HG03103 (cell line): ENCODE measurements at regions not wholly inside any gene's neighbourhood (a gene's known extent, or its start where the extent isn't known, plus 50 kb on each side); places are given as distances from the start of the nearest gene placed in this dataset.

Source experiments
- ATAC-seq: cut with Tn5 transposase; IDR thresholded peaks from one replicate; pipeline ENCODE4 v1.9.1; 2021; ENCODE audit warnings: low read depth; ENCODE audit not compliant: unreplicated experiment

DNA sequence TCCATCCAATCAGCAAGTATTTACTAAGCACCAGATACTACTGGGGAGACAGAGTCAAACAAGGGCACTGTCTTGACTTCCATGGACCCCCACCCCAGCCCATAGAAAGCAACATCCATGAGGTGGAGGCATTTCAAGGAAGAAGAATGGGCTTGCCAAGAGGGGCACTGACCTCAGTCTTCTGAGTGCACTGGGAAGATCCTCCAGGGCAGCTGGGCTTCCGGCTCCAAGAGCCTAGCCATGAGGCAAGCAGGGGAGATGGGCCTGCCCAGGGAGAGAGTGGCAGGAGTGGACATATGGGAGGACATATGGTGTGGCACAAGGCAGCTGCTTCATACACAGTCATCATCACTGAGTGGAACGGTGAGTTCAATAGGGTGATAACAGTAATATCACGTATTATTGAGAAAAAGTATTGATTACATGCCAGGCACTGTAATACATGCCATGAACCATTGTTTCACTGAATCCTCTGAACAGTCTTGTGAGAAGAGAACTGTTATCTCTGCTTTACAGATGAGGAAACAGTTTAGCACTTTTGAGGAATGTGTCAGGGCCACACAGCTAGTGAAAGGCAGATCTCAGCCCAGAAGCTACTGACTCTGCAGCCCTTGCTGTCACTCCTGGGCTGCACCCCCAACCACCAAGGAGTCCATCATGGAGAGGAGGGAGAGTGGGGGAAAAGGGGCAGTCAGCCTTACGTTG, 331.7 kb upstream of the ZMIZ1 start:
- ATAC-seq, result no peak

DNA sequence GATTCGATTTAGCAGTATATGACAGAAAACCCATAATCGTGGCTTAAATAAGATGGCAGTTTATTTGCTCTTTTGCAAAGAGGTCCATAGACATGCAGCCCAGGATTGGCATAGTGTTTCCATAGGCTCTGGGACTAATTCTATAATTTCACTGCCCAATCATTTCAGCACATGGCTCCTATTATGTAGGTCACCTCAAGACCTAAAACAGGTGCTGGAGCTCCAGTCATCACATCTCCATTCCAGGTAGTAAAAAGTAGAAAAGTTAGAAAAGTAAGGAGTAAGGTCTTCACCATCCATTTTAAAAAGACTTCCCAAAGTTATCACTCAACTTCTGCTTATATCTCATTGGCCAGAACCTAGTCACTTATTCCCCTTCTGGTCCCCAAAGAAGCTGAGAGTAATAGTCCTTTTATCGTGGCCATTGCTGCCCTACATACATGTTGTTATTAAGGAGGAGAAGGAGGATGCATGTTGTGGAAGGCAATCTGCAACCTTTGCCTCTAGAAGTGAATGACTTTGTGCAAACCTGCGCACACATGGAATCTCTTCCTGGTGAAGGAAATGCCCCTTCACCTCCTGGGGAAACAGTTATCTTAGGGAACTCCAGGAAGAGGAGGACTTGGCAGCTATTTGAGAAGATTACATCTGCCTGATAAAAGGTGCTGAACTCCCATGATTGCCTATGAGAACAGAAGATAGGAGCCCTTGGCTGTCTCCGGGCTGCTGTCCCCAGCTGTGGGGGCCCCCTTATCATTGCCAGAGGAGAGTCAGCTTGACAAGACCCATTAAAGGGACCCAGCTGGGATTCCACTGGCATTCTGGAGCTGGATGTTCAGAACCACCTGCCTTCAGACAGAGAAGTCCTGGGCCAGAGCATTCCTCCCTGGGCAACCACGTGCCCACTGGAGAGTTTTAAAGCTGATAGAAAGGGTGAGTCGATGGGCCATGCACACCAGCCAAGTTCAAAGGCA, 330.6 kb upstream of the ZMIZ1 start:
- no peak for ATAC-seq

DNA sequence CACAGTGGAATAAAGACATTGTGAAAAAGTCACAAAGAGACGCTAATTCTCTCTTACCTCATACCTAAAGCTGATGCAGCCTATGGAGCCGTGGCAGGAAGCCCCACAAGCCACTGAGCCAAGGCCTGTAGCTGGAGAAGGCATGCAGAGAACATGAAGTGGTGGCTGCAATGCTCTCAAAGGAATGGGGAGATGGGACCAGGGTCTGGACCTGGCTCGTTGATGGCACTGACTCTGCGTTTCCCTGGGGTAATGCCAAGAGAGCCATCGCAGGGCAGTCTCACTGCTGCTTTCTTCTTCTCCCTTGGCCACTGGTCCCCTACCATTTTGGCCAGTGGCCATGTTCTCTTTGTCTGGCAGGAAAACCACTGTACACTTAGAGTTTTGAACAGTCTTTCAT, 329.9 kb upstream of the ZMIZ1 start:
- no peak for ATAC-seq

DNA sequence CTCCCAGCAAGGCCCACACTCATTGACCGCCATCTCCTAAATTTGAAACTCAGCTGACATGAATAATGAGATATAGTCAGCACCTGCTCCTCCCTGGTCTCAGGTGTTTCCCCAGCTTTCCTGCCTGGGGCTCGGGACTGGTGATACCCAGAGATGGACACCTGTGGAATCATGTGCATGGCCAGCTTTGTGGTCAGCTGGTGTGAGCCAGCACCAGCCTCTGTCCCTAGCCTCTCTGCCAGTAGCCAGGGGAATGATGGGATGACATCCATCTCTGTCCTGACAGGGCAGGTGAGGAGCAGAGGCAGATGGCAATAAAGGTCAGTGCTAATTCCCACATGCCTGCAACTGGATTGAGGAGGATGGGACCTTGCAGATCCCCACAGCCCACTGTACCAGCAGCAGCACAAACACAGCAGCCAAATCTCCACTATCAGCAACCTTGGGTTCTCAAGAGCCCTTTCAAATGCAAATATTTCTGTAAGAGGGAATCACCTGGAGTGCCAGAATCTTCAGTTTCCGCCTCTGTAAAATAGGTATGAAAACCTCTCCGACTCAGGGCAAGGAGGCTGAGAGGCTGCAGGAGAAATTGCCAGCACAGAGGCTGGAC, 329.2 kb upstream of the ZMIZ1 start:
- no peak for ATAC-seq

DNA sequence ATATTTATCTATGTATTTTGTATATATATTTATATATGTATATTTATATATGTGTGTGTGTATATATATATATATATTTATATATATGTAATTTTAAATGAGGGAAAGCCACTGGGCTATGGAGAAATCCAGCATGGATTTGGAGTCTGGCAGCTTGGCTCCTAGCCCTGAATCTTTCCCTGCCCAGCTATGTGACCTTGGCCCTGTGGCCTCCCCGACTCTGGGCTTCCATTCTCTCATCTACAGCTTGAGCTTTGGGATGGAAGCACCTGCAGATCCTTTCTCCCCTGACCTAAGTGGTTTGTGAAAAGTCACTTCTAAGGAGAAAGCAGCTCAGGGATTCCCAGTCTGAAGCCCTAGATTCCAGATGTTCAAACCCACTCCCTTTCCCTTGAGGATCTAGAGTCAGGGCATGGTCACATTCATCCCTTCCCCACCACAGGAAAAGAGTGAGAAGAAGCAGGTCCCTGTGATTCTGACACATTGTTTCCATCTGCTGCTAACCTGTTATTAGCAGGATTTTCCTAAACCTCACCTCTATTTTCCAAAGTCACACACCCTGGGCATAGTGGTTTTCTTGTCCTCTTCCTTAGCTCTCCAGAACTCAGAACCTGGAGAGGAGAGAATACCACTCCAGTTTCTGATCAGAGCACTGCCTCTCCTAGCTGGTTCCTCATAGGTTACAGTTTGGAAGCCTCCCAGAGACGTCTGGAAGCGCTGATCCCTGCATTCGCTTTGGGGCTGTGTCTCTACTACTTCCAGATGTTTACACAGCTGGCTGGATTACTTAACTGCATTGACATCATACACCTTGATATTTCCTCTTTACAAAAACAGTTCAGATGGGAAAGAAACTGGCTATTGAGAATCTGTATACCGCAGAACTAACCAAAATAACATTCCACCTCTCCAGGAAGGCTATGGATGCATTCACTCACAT, 327.5 kb upstream of the ZMIZ1 start:
- no peak for ATAC-seq

DNA sequence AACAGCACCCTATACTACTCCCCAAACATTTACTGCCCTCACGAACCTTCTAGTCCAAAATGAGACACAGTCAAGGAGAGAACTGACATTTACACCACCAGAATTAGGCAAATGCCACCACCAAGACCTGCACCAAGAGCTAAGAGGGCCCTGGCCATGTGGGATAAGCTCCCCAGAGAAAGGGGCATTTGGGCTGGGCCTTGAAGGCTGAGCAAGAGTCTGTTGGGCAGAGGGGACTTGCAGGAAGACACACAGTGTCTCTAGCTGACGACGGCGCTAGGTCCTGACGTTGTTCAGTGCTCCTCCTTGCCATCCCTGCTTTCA, 326.4 kb upstream of the ZMIZ1 start:
- ATAC-seq, result no peak

DNA sequence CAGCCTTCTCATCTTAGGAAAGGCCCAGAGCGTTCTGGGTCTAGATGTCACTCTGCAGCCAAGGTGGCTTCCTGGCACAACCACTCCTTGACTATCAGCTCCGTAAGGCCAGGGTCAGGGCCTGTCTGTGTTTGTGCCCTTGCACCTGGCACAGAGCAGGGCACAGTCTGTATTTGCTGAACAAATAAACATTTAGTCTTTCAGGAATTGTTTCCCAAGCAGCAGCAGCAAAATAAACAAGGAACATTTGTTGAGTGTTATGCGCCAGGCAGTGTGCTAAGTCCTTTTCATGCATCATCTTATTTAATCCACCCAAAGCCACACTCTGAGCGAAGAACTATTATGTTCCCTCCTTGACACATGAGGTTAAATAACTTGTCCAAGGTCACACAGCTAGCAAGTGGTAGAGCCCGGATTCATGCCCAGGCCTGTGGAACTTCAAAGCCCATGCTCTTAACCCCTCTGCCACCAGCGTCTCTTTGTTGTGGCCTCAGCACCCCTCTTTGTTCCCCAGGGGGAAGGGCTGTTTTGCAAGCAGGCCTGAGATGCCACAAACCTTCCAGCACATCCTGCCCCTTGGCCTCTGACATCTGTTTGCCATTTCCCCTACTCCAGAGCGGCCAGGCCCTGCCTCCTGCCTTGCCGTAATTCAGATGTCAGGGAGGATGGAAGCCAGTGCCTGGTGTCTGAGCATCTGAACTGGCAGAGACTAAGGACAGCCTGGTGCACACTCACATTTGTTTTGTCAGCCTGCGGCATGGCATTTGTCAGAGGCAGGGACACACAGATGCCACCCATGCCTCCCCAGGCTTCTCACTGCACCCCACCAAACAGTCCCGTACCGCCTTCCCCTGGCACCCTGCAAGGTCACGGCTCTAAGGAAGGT, 325.8 kb upstream of the ZMIZ1 start:
- ATAC-seq, result no peak

DNA sequence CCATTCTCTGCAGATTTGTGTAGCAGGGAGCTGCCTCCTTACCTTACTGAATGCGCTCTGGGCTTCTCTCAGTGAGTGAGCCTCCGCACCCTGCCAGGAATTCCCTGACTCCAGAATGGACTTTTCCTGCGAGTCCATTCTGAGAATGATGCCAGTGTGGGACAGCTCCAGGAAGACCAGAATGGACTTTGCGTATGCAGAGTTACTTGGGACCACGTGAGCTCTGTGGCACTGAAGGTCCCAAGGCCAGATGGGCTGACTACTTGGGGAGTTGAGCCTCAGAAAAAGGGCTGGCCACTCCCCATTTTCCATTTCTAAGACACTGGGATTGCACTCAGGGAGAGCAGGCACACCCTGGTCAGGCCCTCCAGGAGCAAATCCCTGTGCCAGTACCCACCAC, 324.7 kb upstream of the ZMIZ1 start:
- no peak for ATAC-seq

DNA sequence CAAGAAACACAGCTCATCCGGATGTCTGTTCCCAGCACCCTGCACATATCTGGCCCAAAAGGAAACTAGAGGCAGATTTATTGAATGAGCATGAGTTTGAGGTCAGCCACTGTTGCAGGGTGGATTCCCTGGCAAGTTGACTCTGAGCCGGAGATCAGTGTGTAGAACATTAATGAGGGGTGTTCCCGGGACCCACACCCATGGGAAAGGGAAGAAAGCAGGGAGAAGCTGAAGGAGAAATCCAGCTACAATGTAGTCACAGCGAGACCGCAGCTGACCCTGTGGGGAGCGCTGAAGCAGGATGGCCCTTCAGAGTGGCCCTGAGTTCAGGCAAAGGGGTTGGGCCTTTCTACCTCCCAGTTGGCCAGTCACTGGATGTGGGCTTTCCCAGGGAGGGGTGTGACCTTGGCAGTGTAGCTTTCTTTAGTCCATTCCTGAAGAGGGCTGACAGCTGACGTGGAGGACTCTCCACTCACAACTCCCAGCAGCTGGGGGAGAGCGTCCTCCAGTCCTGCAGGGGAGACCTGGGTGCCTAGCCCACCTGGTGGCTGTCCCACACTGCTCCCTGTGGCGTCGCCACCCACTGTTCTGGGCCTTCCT, 324.2 kb upstream of the ZMIZ1 start:
- ATAC-seq, result no peak

DNA sequence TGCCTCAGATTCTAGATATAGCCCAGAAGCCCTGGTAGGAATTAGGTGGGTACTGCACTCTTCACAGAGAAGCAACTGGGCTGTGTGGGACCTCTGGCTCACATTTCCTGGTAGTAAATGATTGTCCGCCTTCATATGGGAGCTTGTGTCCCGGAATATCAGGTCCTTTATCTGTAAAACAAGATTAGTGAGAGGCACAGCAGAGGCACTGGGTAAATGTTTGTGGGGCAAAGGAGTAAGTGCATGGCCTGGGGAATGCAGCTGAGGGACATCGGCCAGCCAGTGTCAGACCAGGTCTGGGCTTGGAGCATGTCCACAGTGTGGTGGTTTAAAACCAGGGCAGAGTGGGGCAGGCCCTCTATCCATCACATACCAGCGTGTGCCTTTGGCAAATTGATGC, 323.3 kb upstream of the ZMIZ1 start:
- no peak for ATAC-seq

DNA sequence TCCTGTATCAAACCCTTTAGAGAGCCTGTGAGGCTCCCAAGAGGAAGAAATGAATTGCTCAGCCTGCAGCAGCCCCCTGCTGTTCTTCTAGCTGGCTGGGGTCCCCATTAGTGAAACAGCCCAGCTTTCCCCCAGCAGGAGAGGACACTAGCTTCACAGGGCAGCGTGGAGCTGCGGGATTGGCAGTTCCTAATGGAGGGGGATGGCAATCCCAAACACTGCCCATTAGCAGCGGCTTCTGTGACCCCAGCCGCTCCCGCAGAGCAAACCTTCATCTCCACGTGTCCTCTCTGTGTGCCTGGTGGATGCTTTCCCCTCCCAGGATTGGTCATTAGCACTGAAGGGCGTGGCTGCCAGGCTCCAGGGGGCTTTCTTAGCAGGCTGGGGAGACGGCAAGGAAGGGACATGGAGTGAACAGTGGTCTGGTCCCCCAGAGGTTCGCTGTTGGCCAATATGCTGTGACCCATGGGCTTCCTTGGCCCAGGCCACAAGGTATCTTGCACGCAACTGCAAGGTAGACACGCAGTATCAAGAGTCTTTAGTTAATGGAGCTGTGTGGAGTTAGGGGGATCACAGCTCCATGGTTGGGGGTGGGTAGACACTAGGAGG, 322.5 kb upstream of the ZMIZ1 start:
- no peak for ATAC-seq

DNA sequence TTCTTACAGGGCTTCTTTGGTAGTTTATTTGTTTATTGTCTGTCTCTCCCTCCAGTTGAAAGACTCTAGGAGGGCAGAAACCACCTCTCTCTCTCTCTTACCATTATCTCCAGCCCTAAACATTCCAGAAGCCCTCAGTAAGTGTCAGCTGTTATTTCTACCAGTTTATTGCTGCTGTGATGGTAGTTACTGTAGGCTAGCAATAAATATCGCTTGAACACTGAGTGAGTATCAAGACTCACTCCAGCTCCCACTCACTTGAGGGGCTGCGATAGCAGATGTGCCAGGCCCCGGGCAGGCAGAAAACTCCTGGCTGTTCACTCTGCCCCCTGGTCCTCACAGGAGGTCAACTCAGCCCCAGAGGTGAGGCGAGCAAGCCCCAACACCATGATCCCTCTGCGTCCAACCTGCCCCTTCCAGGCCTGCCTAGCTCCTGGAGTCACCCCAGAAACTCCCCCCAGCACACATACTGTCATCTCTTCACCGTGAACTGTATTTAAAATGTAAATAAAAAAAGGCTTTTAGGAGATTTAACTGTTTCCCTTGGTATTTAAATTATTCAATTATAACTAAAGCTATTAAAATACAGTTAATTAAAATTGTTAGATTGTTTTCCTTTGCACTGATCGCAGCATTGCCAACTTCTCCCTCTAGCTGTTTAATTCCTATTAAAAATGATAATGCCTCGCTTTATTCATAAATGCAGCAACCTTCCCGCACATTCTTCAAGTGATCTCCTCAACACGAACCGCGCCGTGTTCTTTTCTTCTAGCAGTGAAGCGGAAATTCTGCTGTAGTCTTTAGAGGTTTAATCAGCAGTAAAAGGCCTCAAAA, 321.1 kb upstream of the ZMIZ1 start:
- no peak for ATAC-seq

DNA sequence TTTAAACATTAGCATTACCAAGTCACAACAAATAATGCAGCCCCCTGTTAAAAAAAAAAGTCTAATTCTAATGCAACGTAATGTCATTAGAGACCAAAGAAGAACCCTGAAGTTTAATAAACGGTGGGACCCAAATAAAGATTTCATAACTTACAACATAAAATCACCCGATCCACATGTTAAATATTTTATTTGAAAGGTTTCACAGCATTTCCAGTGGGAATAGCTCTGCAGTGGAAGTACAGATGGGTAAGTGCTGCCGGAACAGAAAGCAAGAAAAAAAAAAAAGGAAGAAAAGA, 320.6 kb upstream of the ZMIZ1 start:
- ATAC-seq, result no peak

DNA sequence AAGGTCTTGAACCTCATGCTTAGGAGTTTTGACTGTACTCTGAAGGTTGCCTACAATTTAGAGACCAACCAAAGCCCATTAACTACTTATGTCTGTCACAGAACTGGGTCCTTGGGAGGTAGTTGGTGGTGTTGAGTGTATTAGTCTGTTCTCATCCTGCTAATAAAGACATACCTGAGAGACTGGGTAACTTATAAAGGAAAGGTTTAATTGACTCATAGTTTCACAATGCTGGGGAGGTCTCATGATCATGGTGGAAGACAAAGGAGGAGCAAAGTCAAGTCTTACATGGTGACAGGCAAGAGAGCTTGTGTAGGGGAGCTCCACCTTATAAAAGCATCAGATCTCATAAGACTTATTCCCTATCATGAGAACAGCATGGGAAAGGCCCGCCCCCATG, 319.6 kb upstream of the ZMIZ1 start:
- ATAC-seq, result no peak

DNA sequence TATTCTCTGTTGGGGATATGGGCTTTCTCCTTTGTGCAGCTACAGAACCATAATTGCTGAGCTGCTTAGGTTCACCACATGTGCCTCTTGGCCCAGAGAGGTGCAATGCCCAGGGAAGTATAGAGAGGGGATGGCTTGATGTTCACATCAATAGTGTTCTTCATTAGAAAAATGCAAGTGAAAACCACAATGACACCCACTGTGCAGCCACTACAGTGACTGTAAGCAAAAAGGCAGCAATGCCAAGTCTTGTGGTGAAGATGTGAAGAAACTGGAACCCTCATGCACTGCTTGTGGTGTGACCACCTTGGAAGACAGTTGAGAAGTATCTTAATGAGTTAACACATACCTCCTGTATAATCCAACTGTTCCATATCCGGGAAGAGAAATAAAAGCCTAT, 318.9 kb upstream of the ZMIZ1 start:
- ATAC-seq, result no peak

DNA sequence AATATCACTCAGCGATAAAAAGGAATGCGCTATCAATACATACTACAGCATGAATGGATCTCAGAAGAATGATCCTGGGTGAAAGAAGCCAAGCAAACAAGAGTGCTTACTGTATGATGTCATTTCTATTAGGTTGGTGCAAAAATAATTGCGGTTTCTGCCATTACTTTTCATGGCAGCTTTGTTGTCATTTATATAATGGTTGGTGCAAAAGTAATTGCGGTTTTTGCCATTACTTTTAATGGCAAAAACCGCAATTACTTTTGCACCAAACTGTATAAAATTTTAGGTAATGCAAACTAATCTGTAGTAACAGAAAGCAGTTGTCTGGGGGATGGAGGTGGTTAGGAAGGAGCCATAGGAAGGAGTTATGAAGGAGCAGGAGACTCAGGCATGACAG, 318.3 kb upstream of the ZMIZ1 start:
- ATAC-seq, result no peak

DNA sequence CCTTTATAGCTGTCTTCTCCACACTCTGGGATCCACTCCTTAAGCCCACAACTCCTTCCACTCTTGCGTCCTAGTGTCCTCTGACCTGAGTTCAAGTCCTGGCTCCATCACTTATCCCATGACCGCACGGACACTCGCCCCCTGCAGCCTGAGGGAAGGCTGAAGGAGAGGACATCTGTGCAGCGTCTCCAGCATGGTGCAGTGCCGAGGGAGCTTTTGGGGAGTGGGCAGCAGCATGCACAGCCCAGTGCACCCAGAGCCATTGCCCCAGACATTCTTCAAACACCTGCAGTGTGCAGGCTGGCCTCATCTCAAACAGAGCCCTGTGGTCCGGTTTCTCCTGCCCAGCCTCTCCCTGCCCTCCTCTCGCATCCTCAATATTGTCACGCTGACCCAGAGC, 317.1 kb upstream of the ZMIZ1 start:
- no peak for ATAC-seq

DNA sequence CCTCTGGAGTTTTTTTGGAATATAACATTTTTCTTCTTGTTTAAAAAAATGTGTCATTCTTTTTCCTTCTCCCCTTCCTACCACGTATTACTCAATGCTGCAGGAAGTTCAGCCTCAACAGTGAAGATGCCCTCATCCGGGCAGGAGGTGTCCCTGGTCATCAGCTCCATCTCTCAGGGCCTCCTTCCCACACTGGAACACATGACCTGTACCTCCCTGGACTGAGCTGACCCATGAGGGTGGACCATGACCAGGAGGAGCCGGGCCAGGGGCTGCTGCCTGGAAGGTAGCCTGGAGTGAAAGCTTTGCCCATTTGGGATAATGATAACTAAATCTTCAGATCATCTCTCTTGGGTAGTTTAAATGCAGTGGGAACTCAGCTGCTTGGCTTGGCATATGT, 316.5 kb upstream of the ZMIZ1 start:
- ATAC-seq, result no peak
